GM12874 (cell line): ENCODE measurements at regions not wholly inside any gene's neighbourhood (a gene's known extent, or its start where the extent isn't known, plus 50 kb on each side); places are given as distances from the start of the nearest gene placed in this dataset.

Experiments used
- TF ChIP-seq, protein P1 (sequence below): IDR thresholded peaks from 2 replicates; pipeline ENCODE4 v1.5.1; 2011; ENCODE audit warnings: low read depth, mild to moderate bottlenecking, control low read depth, low read length, moderate library complexity; ENCODE audit not compliant: insufficient read depth

- TF ChIP-seq, protein P1, sequence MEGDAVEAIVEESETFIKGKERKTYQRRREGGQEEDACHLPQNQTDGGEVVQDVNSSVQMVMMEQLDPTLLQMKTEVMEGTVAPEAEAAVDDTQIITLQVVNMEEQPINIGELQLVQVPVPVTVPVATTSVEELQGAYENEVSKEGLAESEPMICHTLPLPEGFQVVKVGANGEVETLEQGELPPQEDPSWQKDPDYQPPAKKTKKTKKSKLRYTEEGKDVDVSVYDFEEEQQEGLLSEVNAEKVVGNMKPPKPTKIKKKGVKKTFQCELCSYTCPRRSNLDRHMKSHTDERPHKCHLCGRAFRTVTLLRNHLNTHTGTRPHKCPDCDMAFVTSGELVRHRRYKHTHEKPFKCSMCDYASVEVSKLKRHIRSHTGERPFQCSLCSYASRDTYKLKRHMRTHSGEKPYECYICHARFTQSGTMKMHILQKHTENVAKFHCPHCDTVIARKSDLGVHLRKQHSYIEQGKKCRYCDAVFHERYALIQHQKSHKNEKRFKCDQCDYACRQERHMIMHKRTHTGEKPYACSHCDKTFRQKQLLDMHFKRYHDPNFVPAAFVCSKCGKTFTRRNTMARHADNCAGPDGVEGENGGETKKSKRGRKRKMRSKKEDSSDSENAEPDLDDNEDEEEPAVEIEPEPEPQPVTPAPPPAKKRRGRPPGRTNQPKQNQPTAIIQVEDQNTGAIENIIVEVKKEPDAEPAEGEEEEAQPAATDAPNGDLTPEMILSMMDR: no peak
These were observed 325.0 kb downstream of the CDC5L start for GRCh38 chr6:44712353-44713111.

DNA sequence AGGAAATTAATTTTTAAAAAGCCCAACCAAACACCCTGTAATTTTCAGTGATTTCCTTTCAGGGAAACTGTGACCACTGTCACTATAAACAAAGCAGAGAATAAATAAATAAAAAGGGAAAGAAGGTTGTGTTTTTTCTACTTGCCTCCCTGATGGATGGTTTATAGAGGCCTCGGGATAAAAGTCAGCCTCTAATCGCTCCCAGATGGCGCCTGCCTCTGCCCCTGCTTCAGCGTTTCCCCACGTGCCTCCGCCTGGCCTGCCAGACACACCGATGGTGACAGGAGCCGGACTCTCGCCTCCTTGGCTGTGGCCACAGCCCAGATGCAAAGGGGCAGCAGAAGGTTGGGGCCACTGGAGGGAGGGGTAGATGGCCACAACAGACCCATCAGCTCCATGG is 327.7 kb downstream of the CDC5L start:
- TF ChIP-seq, protein P1: no peak

- TF ChIP-seq, protein P1: no peak
These were observed 328.4 kb downstream of the CDC5L start for GRCh38 chr6:44715925-44716324.

GRCh38 chr6:44717431-44717830 is 329.9 kb downstream of the CDC5L start:
- TF ChIP-seq, protein P1: no peak

GRCh38 chr6:44721954-44722578 is 334.6 kb downstream of the CDC5L start:
- TF ChIP-seq, protein P1: no peak

DNA sequence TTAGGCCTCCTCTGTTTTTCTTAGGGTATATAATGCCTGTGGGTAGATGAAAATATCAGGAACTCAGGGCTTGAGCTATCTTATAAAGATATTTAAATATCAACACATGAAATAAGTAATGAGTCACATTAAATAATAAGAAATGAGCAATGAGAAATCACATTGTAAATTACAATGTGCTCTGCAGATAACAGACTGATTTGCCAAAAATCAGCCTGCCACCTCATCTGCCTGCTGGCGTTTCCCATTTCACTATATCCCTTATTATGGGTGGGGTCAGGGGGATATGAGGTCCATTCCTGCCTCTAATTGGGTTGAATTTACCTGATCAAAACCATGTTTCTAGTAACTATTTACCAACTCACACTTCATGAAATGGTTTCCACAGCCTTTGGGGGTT is 335.2 kb downstream of the CDC5L start:
- TF ChIP-seq, protein P1: no peak

GRCh38 chr6:44723439-44724197 is 336.1 kb downstream of the CDC5L start:
- TF ChIP-seq, protein P1: no peak
